A673 (cell line): ENCODE measurements at regions not wholly inside any gene's neighbourhood (a gene's known extent, or its start where the extent isn't known, plus 50 kb on each side); places are given as distances from the start of the nearest gene placed in this dataset.

Experiments
- BruUV-seq: library from RNA; stranded (reverse); fragments of 400-500 nt; replicated peaks from 2 replicates; lab custom pipeline; 2021; lab: Mats Ljungman, UMichigan
- CTCF ChIA-PET: fragments of 300-600 bp; sonication (Branson Sonifier 250); formaldehyde crosslinking; loops from one replicate; lab custom pipeline; 2022; ENCODE audit warnings: antibody characterized with exemption; lab: Charles Lee
- POLR2A ChIA-PET: fragments of 300-600 bp; sonication (Branson Sonifier 250); formaldehyde crosslinking; loops from one replicate; lab custom pipeline; 2022; ENCODE audit warnings: antibody characterized with exemption; ENCODE audit not compliant: low non-redundant PET; lab: Charles Lee
- DNase-seq: peaks from one replicate; pipeline ENCODE4 v3.0.0-alpha.2; 2015; ENCODE audit warnings: low spot score
- H3K27ac ChIP-seq: fragments of 200-600 bp; sonication (generic); 2 replicates; pipeline ENCODE4 v1.5.1; 2016; ENCODE audit warnings: mixed run types, low read depth, mild to moderate bottlenecking, mixed read lengths, antibody characterized with exemption, low read length; ENCODE audit not compliant: poor library complexity, severe bottlenecking
- H3K27me3 ChIP-seq: fragments of 200-600 bp; sonication (generic); replicated peaks from 2 replicates; pipeline ENCODE4 v1.6.1; 2017; ENCODE audit warnings: mixed run types, low read depth, mild to moderate bottlenecking, mixed read lengths, antibody characterized with exemption, low read length; ENCODE audit not compliant: insufficient read depth, poor library complexity
- H3K36me3 ChIP-seq: fragments of 200-600 bp; sonication (generic); 2 replicates; pipeline ENCODE4 v1.6.1; 2016; ENCODE audit warnings: mixed run types, mild to moderate bottlenecking, mixed read lengths, antibody characterized with exemption, low read length; ENCODE audit not compliant: insufficient read depth, poor library complexity, severe bottlenecking
- H3K4me1 ChIP-seq: fragments of 200-600 bp; sonication (generic); 2 replicates; pipeline ENCODE4 v1.6.1; 2017; ENCODE audit warnings: mixed run types, mild to moderate bottlenecking, mixed read lengths, antibody characterized with exemption, low read length; ENCODE audit not compliant: insufficient read depth, poor library complexity, severe bottlenecking
- H3K4me3 ChIP-seq: fragments of 200-600 bp; sonication (generic); 2 replicates; pipeline ENCODE4 v1.5.1; 2016; ENCODE audit warnings: low read depth, mixed run types, mild to moderate bottlenecking, mixed read lengths, low read length; ENCODE audit not compliant: poor library complexity, severe bottlenecking
- H3K9me3 ChIP-seq: fragments of 200-600 bp; sonication (generic); 2 replicates; pipeline ENCODE4 v1.6.1; 2016; ENCODE audit warnings: mixed run types, low read depth, mild to moderate bottlenecking, mixed read lengths, antibody characterized with exemption, low read length; ENCODE audit not compliant: poor library complexity, severe bottlenecking
- EZH2 ChIP-seq: fragments of 200-600 bp; sonication (generic); IDR thresholded peaks from 2 replicates; pipeline ENCODE4 v1.6.1; 2017; ENCODE audit warnings: borderline replicate concordance, low read depth, mild to moderate bottlenecking, mixed read lengths, antibody characterized with exemption, low read length; ENCODE audit not compliant: poor library complexity, severe bottlenecking
- intact Hi-C: fragments of 100-400 bp; cut with micrococcal nuclease; formaldehyde crosslinking; loops from one replicate; pipeline ENCODE4 v1.10.0; 2022; ENCODE audit not compliant: unreplicated experiment
- TF ChIP-seq, protein P1 (sequence below): fragments of 300-800, 200-600 bp; sonication (generic); conservative IDR thresholded peaks from 2 replicates; pipeline ENCODE4 v1.5.1; 2017; ENCODE audit warnings: low read depth, mild to moderate bottlenecking, antibody characterized with exemption, low read length, moderate library complexity, mixed read lengths

DNA sequence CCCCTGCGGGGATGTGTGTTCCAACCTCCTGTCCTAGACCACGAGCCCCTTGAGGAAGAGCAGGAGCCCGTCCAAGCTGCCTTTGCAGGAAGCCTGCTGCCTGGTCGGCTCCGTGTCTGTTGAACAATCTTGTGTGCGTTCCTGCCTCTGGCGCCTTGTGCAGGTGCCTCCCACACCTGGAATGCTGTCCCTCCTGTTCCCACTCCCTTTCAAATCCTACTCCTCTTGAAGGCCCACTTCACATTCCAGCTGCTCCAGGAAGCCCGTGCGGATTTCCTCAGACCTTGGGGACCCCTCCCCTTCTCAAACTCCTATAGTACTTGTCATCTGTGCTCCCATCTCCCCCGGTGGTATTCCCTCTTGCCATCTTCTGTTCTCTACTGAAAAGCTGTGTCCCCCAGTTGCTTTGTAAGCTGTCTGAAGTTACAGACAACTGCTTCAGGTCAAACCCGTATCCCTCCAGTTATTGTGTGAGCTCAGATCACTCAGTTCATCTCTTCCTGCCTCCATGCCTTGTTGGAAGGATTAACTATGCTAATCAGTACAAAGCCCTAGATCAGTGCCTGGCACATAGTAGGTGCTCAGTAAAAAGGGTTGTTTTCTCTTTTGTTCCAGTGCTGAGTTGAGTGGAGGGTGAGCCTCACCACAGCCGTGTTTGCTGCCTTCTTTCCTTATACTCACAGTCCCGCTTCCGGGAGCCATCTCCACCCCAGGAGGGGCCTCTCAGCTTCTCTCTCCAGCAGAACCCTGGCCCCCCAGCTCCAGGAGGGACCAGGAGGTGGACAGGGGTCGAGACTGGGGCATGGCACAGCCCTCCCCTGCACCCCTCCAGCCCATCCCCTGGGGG, 241.8 kb upstream of the CIBAR2 start:
- Histone ChIP-seq H3K27ac (no peak overlapping the region), H3K36me3 (no peaks in the 10 kb centered on the region), H3K4me1 (peaks cover 42% of the 10 kb centered on the region), H3K27me3 (no peaks in the 10 kb centered on the region), H3K4me3 (no peak overlapping the region), H3K9me3 (no peaks in the 10 kb centered on the region)
- intact Hi-C loops, result no loop called here
- no peak for TF ChIP-seq EZH2
- TF ChIP-seq, protein P1, sequence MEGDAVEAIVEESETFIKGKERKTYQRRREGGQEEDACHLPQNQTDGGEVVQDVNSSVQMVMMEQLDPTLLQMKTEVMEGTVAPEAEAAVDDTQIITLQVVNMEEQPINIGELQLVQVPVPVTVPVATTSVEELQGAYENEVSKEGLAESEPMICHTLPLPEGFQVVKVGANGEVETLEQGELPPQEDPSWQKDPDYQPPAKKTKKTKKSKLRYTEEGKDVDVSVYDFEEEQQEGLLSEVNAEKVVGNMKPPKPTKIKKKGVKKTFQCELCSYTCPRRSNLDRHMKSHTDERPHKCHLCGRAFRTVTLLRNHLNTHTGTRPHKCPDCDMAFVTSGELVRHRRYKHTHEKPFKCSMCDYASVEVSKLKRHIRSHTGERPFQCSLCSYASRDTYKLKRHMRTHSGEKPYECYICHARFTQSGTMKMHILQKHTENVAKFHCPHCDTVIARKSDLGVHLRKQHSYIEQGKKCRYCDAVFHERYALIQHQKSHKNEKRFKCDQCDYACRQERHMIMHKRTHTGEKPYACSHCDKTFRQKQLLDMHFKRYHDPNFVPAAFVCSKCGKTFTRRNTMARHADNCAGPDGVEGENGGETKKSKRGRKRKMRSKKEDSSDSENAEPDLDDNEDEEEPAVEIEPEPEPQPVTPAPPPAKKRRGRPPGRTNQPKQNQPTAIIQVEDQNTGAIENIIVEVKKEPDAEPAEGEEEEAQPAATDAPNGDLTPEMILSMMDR, result no peak
- ChIA-PET CTCF (no interaction called here), POLR2A (interaction anchor here (0.6 kb wide), 1 partner anchor 29 kb away, joined by 3 read pairs; no protein-coding TSS in a partner anchor)
- DNase-seq, result no peak
- BruUV-seq, result no TSS peak

DNA sequence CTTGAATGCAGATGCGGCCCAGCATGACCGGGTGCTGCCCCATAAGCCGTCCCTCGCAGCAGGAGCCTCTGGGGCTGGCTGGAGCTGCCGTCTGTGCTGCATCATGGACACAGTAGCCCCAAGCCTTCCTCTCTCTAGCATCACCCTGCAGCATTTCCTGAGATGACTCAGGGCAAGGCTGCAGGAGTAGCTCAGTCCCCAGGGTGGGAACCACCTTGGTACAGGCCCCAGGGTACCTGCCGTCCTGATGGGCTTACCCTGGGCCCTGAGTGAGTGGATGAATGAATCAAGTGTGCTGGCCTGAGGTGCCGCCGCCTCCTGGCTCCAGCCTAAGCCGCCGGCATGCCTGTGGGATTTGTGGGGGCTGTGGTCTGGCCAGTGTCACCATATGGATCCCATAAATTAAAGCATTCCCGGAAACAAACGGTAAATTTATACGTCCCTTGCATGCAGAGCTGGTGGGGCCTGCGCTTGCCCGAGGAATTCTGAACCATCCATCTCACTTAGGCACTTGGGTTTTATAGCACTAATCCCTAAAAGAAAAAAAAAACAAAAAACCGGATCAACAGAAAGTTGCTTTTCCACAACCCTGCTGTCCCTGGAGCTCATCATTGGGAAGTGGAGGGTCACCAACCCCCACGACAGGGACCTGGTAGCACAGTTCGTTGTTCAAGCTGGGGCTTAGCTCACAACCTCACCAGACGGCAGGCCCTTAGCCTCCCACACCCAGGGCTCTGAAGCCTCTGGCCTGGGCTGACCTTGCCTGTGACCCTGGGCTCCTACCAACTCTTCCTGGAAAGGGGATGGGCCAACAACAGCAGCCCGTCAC, 242.6 kb upstream of the CIBAR2 start:
- ChIA-PET POLR2A (no interaction called here), CTCF (no interaction called here)
- Histone ChIP-seq H3K27me3 (no peaks in the 10 kb centered on the region), H3K36me3 (no peaks in the 10 kb centered on the region), H3K4me1 (peaks cover 33% of the 10 kb centered on the region), H3K4me3 (no peak overlapping the region), H3K27ac (no peak overlapping the region), H3K9me3 (no peaks in the 10 kb centered on the region)
- TF ChIP-seq EZH2, result no peak
- TF ChIP-seq, protein P1, result no peak
- no peak for DNase-seq
- intact Hi-C loops, result no loop called here
- no TSS peak for BruUV-seq

DNA sequence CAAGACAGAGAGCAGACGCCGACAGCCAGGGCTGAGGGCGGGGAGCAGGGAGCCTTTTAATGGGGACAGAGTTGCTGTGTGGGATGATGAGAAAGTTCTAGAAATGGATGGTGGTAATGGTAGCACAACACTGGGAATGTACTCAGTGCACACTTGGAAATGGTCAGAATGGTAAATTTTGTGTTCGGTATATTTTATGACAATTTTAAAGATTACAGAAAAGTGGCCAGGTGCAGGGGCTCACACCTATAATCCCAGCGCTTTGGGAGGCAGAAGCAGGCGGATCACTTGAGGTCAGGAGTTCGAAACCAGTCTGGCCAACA, 243.2 kb upstream of the CIBAR2 start:
- Histone ChIP-seq H3K27me3 (no peaks in the 10 kb centered on the region), H3K4me3 (no peak overlapping the region), H3K4me1 (peaks cover 28% of the 10 kb centered on the region), H3K9me3 (no peaks in the 10 kb centered on the region), H3K27ac (no peak overlapping the region), H3K36me3 (no peaks in the 10 kb centered on the region)
- DNase-seq, result no peak
- TF ChIP-seq EZH2, result no peak
- TF ChIP-seq, protein P1, result no peak
- ChIA-PET CTCF (no interaction called here), POLR2A (no interaction called here)
- intact Hi-C loops, result no loop called here
- no TSS peak for BruUV-seq
